ENCODE measurements at regions not wholly inside any gene's neighbourhood (a gene's known extent, or its start where the extent isn't known, plus 50 kb on each side); places are given as distances from the start of the nearest gene placed in this dataset.

GRCh38 chr13:47159853-47160550 is 263.1 kb upstream of the HTR2A start:
- DNase-seq = no peak

GRCh38 chr13:47158593-47158992 is 261.7 kb upstream of the HTR2A start:
- DNase-seq = no peak

GRCh38 chr13:47148543-47148942 is 251.7 kb upstream of the HTR2A start:
- no peak for DNase-seq

- DNase-seq = no peak
These were observed 250.9 kb upstream of the HTR2A start for GRCh38 chr13:47147812-47148119.

GRCh38 chr13:47146991-47147811 is 250.3 kb upstream of the HTR2A start:
- DNase-seq = no peak

- DNase-seq = no peak
These were observed 249.3 kb upstream of the HTR2A start for GRCh38 chr13:47146136-47146535.

- DNase-seq = no peak
These were observed 247.9 kb upstream of the HTR2A start for GRCh38 chr13:47144782-47145181.

GRCh38 chr13:47142105-47142504 is 245.3 kb upstream of the HTR2A start:
- no peak for DNase-seq

- DNase-seq = no peak
These were observed 242.7 kb upstream of the HTR2A start for GRCh38 chr13:47139519-47139918.

GRCh38 chr13:47136504-47136941 is 239.7 kb upstream of the HTR2A start:
- no peak for DNase-seq

- no peak for DNase-seq
These were observed 239.1 kb upstream of the HTR2A start for GRCh38 chr13:47135800-47136503.

GRCh38 chr13:47134939-47135489 is 238.2 kb upstream of the HTR2A start:
- no peak for DNase-seq

- DNase-seq = peak; percentile 80
These were observed 236.2 kb upstream of the HTR2A start for GRCh38 chr13:47133011-47133445.

GRCh38 chr13:47129461-47129860 is 232.6 kb upstream of the HTR2A start:
- DNase-seq = no peak

- peak; percentile 29 for DNase-seq
These were observed 229.6 kb upstream of the HTR2A start for GRCh38 chr13:47126432-47126831.

- DNase-seq = no peak
These were observed 224.4 kb upstream of the HTR2A start for GRCh38 chr13:47121092-47121763.

- DNase-seq = no peak
These were observed 223.4 kb upstream of the HTR2A start for GRCh38 chr13:47120282-47120681.

GRCh38 chr13:47119575-47120235 is 222.9 kb upstream of the HTR2A start:
- peak; percentile 23 for DNase-seq

- peak; percentile 68 for DNase-seq
These were observed 220.4 kb upstream of the HTR2A start for GRCh38 chr13:47117268-47117667.

GRCh38 chr13:47114030-47114429 is 217.2 kb upstream of the HTR2A start:
- DNase-seq = peak; percentile 87

- DNase-seq = no peak
These were observed 216.0 kb upstream of the HTR2A start for GRCh38 chr13:47112903-47113299.
